GM10248 (cell line): ENCODE measurements at regions not wholly inside any gene's neighbourhood (a gene's known extent, or its start where the extent isn't known, plus 50 kb on each side); places are given as distances from the start of the nearest gene placed in this dataset.

Source experiments
- CTCF ChIA-PET: fragments of 300-600 bp; sonication (Branson Sonifier 250); formaldehyde crosslinking; extraction: SDS; loops from one replicate; lab custom pipeline; 2021; ENCODE audit warnings: antibody characterized with exemption; lab: Yijun Ruan, JAX
- POLR2A ChIA-PET: fragments of 350-650 bp; sonication (Branson Sonifier 250); formaldehyde crosslinking; extraction: SDS; loops from one replicate; lab custom pipeline; 2020; ENCODE audit warnings: antibody characterized with exemption; lab: Yijun Ruan, JAX
- DNase-seq: peaks from one replicate; pipeline ENCODE4 v3.0.0; 2012; ENCODE audit errors: extremely low spot score
- TF ChIP-seq, protein P1 (sequence below): IDR thresholded peaks from 2 replicates; pipeline ENCODE4 v1.5.1; 2012; ENCODE audit warnings: mild to moderate bottlenecking, low read depth; ENCODE audit errors: extremely low read depth, missing control alignments, control extremely low read depth

GRCh38 chrX:45872480-45872879 is 671.8 kb upstream of the DIPK2B start:
- no peak for DNase-seq
- ChIA-PET CTCF (no interaction called here), POLR2A (no interaction called here)
- TF ChIP-seq, protein P1, sequence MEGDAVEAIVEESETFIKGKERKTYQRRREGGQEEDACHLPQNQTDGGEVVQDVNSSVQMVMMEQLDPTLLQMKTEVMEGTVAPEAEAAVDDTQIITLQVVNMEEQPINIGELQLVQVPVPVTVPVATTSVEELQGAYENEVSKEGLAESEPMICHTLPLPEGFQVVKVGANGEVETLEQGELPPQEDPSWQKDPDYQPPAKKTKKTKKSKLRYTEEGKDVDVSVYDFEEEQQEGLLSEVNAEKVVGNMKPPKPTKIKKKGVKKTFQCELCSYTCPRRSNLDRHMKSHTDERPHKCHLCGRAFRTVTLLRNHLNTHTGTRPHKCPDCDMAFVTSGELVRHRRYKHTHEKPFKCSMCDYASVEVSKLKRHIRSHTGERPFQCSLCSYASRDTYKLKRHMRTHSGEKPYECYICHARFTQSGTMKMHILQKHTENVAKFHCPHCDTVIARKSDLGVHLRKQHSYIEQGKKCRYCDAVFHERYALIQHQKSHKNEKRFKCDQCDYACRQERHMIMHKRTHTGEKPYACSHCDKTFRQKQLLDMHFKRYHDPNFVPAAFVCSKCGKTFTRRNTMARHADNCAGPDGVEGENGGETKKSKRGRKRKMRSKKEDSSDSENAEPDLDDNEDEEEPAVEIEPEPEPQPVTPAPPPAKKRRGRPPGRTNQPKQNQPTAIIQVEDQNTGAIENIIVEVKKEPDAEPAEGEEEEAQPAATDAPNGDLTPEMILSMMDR = no peak

DNA sequence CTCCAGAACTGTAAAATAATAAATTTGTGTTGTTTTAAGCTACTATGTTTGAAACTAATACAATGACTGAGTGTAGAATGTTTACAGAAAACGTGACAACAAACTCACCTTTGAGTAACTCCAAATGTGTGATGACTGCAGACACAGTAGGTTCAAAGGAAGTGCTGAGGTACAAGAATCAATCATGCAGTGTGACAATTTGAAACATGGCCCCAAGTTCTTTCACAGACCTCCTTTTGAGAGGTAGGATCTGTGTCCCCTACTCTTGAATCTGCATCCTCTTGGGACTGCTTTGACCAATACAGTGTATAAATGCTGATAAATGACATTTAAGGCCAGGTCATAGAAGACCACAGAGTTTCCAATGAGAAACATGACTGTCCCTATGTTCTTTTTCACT is 667.7 kb upstream of the DIPK2B start:
- TF ChIP-seq, protein P1 = no peak
- ChIA-PET POLR2A (no interaction called here), CTCF (interaction anchor here (1.7 kb wide), 1 partner anchor 10 kb away, joined by 4 read pairs; no protein-coding TSS in a partner anchor)
- DNase-seq = no peak

- TF ChIP-seq, protein P1 = no peak
- CTCF ChIA-PET = no interaction called here
Observed at GRCh38 chrX:45862801-45863200, 662.1 kb upstream of the DIPK2B start.

DNA sequence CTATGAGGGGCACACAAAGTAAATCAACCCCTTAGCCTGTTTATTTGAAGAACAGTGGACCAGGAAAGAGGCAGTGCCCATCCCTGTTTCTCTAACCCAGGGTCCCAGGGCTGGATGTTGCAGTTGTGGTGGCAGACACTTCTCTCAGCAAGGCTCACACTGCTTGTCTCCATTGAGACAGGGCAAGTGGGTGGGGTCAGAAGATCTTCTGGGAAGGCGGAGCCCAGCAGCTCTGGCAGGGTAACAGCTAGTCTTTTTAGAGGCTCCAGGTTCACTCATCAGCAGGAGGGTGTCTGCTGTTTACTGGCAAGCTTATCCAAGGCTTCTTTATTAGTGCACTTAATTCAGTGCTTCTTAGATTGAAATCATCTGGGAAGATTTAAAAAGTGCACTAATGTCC is 659.8 kb upstream of the DIPK2B start:
- DNase-seq = no peak
- ChIA-PET POLR2A (no interaction called here), CTCF (no interaction called here)
- TF ChIP-seq, protein P1 = no peak

More at GRCh38 chrX:45862801-45863200, 662.1 kb upstream of the DIPK2B start:
- POLR2A ChIA-PET = no interaction called here
- no peak for DNase-seq

DNA sequence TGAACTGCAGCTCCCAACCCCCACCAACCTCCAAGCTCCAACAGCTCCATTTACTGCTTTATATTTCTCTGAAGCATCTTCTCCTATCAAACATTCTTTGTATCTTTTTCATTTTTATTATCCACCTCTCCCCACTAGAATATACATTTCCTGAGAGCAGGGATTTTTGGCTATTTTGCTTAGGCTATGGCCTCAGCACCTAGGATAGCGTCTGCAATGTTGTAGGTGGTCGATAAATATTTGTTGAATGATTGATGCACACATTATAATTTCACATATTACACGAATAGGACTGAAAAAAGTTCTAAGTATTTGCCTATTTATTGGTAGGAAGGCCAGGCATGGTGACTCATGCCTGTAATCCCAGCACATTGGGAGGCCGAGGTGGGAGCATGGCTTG is 658.7 kb upstream of the DIPK2B start:
- POLR2A ChIA-PET = no interaction called here
- CTCF ChIA-PET = interaction anchor here (1.9 kb wide), 1 partner anchor 9 kb away, joined by 4 read pairs; no protein-coding TSS in a partner anchor
- TF ChIP-seq, protein P1 = no peak
- no peak for DNase-seq

GRCh38 chrX:45852884-45853283 is 652.2 kb upstream of the DIPK2B start:
- TF ChIP-seq, protein P1 = no peak
- POLR2A ChIA-PET = no interaction called here
- CTCF ChIA-PET = no interaction called here
- DNase-seq = no peak
